WTC11 (cell line): ENCODE measurements at regions not wholly inside any gene's neighbourhood (a gene's known extent, or its start where the extent isn't known, plus 50 kb on each side); places are given as distances from the start of the nearest gene placed in this dataset.
"Not testable (repeated sequence)": the region's sequence is repeated elsewhere in the genome, so short reads cannot be mapped to it uniquely, and the experiment has no call there.

Experiments used
- ATAC-seq: fragments of 200-7000 bp; cut with Tn5 transposase; 2 replicates; pipeline ENCODE4 v1.10.0; 2021; ENCODE audit warnings: mild to moderate bottlenecking, moderate library complexity
- CTCF ChIA-PET: fragments of 300-600 bp; sonication (Branson Sonifier 250); formaldehyde crosslinking; loops from one replicate; lab custom pipeline; 2021; ENCODE audit warnings: antibody characterized with exemption; lab: Charles Lee
- POLR2A ChIA-PET: fragments of 350-600 bp; sonication (Branson Sonifier 250); formaldehyde crosslinking; loops from one replicate; lab custom pipeline; 2021; ENCODE audit warnings: antibody characterized with exemption; lab: Charles Lee
- DNase-seq: peaks from one replicate; pipeline ENCODE4 v3.0.0; 2021; ENCODE audit warnings: low spot score
- H3K27ac Mint-ChIP-seq: 2 replicates; pipeline ENCODE4 v1.8.0; 2021; ENCODE audit warnings: mixed read lengths
- H3K27me3 Mint-ChIP-seq: 2 replicates; pipeline ENCODE4 v1.8.0; 2021; ENCODE audit warnings: low read depth, mild to moderate bottlenecking, moderate library complexity, mixed read lengths
- H3K36me3 Mint-ChIP-seq: 2 replicates; pipeline ENCODE4 v1.8.0; 2021; ENCODE audit warnings: mixed read lengths
- H3K4me1 Mint-ChIP-seq: 2 replicates; pipeline ENCODE4 v1.8.0; 2022; ENCODE audit warnings: mixed read lengths
- H3K4me3 Mint-ChIP-seq: 2 replicates; pipeline ENCODE4 v1.8.0; 2021; ENCODE audit warnings: mild to moderate bottlenecking, moderate library complexity, mixed read lengths
- H3K9me3 Mint-ChIP-seq: 2 replicates; pipeline ENCODE4 v1.8.0; 2021; ENCODE audit warnings: mixed read lengths
- ATF1 ChIP-seq: sonication (generic); formaldehyde crosslinking; IDR thresholded peaks from 2 replicates; pipeline ENCODE4 v1.8.1; 2023; ENCODE audit warnings: mild to moderate bottlenecking, moderate library complexity, missing genetic modification reagents
- ATF6 ChIP-seq: sonication (generic); formaldehyde crosslinking; IDR thresholded peaks from 2 replicates; pipeline ENCODE4 v1.8.1; 2023; ENCODE audit warnings: mild to moderate bottlenecking, missing genetic modification reagents
- ELF4 ChIP-seq: sonication (generic); formaldehyde crosslinking; IDR thresholded peaks from 2 replicates; pipeline ENCODE4 v1.8.1; 2022; ENCODE audit warnings: low read depth, mild to moderate bottlenecking, moderate library complexity, missing genetic modification reagents
- EMX1 ChIP-seq: fragments of 250-450 bp; sonication (Bioruptor Pico); IDR thresholded peaks from 2 replicates; pipeline ENCODE4 v1.8.0; 2021; ENCODE audit warnings: mild to moderate bottlenecking
- ERG ChIP-seq: fragments of 250-450 bp; sonication (Bioruptor Pico); IDR thresholded peaks from 2 replicates; pipeline ENCODE4 v1.8.0; 2021; ENCODE audit warnings: mild to moderate bottlenecking
- ETV6 ChIP-seq: sonication (generic); formaldehyde crosslinking; IDR thresholded peaks from 2 replicates; pipeline ENCODE4 v1.8.1; 2022; ENCODE audit warnings: mild to moderate bottlenecking, missing genetic modification reagents
- FOXK1 ChIP-seq: sonication (generic); formaldehyde crosslinking; IDR thresholded peaks from 2 replicates; pipeline ENCODE4 v1.8.0; 2022; ENCODE audit warnings: mild to moderate bottlenecking, moderate library complexity, missing genetic modification reagents
- GTF2I ChIP-seq: fragments of 250-450 bp; sonication (Bioruptor Pico); conservative IDR thresholded peaks from 2 replicates; pipeline ENCODE4 v1.4.0; 2021; ENCODE audit warnings: mild to moderate bottlenecking
- HMGA2 ChIP-seq: fragments of 250-450 bp; sonication (Bioruptor Pico); IDR thresholded peaks from 2 replicates; pipeline ENCODE4 v1.4.0; 2021; ENCODE audit warnings: mild to moderate bottlenecking, moderate library complexity
- IRF2 ChIP-seq: sonication (generic); formaldehyde crosslinking; IDR thresholded peaks from 2 replicates; pipeline ENCODE4 v1.8.0; 2022; ENCODE audit warnings: low read depth, missing genetic modification reagents, borderline replicate concordance
- JAZF1 ChIP-seq: fragments of 250-450 bp; sonication (Bioruptor Pico); IDR thresholded peaks from 2 replicates; pipeline ENCODE4 v1.9.0; 2021; ENCODE audit warnings: moderate library complexity, mild to moderate bottlenecking, inconsistent platforms
- JUN ChIP-seq: sonication (generic); formaldehyde crosslinking; IDR thresholded peaks from 2 replicates; pipeline ENCODE4 v1.8.0; 2023; ENCODE audit warnings: mild to moderate bottlenecking, missing genetic modification reagents
- KAT7 ChIP-seq: sonication (generic); formaldehyde crosslinking; IDR thresholded peaks from 2 replicates; pipeline ENCODE4 v1.8.1; 2023; ENCODE audit warnings: missing genetic modification reagents, mild to moderate bottlenecking, borderline replicate concordance
- MYBL2 ChIP-seq: sonication (generic); formaldehyde crosslinking; IDR thresholded peaks from 2 replicates; pipeline ENCODE4 v1.8.1; 2023; ENCODE audit warnings: mild to moderate bottlenecking, moderate library complexity, missing genetic modification reagents
- PREB ChIP-seq: sonication (generic); formaldehyde crosslinking; IDR thresholded peaks from 2 replicates; pipeline ENCODE4 v1.8.1; 2022; ENCODE audit warnings: mild to moderate bottlenecking, missing genetic modification reagents, moderate library complexity, borderline replicate concordance
- ZNF232 ChIP-seq: sonication (generic); formaldehyde crosslinking; IDR thresholded peaks from 2 replicates; pipeline ENCODE4 v1.8.0; 2022; ENCODE audit warnings: mild to moderate bottlenecking, missing genetic modification reagents
- TF ChIP-seq, protein P1 (sequence below): sonication (generic); formaldehyde crosslinking; IDR thresholded peaks from 2 replicates; pipeline ENCODE4 v1.8.0; 2023; ENCODE audit warnings: mild to moderate bottlenecking, missing genetic modification reagents
- TF ChIP-seq, protein P2 (sequence below): sonication (generic); formaldehyde crosslinking; IDR thresholded peaks from 2 replicates; pipeline ENCODE4 v1.8.1; 2023; ENCODE audit warnings: mild to moderate bottlenecking, missing genetic modification reagents, moderate library complexity

- ChIA-PET CTCF (no interaction called here), POLR2A (no interaction called here)
- Mint-ChIP-seq H3K36me3 (peaks cover 2% of the 10 kb centered on the region), H3K9me3 (peaks cover 10% of the 10 kb centered on the region), H3K27me3 (no peaks in the 10 kb centered on the region), H3K4me1 (peaks cover 4% of the 10 kb centered on the region), H3K4me3 (no peak overlapping the region), H3K27ac (no peak overlapping the region)
- ATAC-seq (no peak), DNase-seq (no peak)
- TF ChIP-seq ATF1 (CRISPR knock-in tag): no peak
- TF ChIP-seq MYBL2: no peak
- no peak for TF ChIP-seq IRF2 (CRISPR knock-in tag)
Observed at GRCh38 chr10:121276046-121276445, 322.2 kb downstream of the FGFR2 start.

DNA sequence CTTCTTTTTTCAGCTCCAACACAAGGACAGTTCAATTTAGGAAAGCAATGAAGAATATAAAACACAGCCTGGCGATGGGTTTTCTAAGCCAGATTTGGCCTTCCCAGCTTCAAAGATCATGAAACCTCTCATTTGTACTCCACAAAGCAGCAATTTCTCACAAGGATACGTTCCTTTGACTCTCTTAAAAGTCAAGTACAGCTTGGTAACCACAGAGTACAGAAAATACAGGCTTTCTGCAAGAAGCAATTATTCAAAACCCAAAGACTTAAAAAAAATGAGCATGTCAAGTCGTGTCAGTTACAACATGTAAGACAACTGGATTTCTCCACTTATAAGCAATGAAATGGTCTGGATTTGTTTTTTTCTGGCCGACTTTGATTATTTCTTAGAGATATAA is 321.4 kb downstream of the FGFR2 start:
- H3K4me1 Mint-ChIP-seq: peaks cover 4% of the 10 kb centered on the region
- H3K9me3 Mint-ChIP-seq: peaks cover 10% of the 10 kb centered on the region
- ATAC-seq (no peak), DNase-seq (no peak)
- CTCF ChIA-PET: no interaction called here
- H3K27ac Mint-ChIP-seq: no peak overlapping the region
- POLR2A ChIA-PET: no interaction called here
- no peak for TF ChIP-seq JUN (CRISPR knock-in tag)
- TF ChIP-seq ETV6 (CRISPR knock-in tag): no peak
- no peak for TF ChIP-seq ATF6 (CRISPR knock-in tag)
- TF ChIP-seq, protein P1, sequence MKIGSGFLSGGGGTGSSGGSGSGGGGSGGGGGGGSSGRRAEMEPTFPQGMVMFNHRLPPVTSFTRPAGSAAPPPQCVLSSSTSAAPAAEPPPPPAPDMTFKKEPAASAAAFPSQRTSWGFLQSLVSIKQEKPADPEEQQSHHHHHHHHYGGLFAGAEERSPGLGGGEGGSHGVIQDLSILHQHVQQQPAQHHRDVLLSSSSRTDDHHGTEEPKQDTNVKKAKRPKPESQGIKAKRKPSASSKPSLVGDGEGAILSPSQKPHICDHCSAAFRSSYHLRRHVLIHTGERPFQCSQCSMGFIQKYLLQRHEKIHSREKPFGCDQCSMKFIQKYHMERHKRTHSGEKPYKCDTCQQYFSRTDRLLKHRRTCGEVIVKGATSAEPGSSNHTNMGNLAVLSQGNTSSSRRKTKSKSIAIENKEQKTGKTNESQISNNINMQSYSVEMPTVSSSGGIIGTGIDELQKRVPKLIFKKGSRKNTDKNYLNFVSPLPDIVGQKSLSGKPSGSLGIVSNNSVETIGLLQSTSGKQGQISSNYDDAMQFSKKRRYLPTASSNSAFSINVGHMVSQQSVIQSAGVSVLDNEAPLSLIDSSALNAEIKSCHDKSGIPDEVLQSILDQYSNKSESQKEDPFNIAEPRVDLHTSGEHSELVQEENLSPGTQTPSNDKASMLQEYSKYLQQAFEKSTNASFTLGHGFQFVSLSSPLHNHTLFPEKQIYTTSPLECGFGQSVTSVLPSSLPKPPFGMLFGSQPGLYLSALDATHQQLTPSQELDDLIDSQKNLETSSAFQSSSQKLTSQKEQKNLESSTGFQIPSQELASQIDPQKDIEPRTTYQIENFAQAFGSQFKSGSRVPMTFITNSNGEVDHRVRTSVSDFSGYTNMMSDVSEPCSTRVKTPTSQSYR (CRISPR knock-in tag): no peak
- no peak for TF ChIP-seq KAT7 (CRISPR knock-in tag)
- no peak for TF ChIP-seq JAZF1
- no peak for TF ChIP-seq EMX1
- TF ChIP-seq ERG (CRISPR knock-in tag): no peak
- TF ChIP-seq MYBL2: no peak
- TF ChIP-seq FOXK1: no peak
- TF ChIP-seq PREB: no peak
- no peak for TF ChIP-seq ZNF232 (CRISPR knock-in tag)
- TF ChIP-seq ELF4 (CRISPR knock-in tag): no peak
- TF ChIP-seq GTF2I (CRISPR knock-in tag): no peak
- TF ChIP-seq IRF2 (CRISPR knock-in tag): no peak
- TF ChIP-seq HMGA2: no peak
- TF ChIP-seq, protein P2, sequence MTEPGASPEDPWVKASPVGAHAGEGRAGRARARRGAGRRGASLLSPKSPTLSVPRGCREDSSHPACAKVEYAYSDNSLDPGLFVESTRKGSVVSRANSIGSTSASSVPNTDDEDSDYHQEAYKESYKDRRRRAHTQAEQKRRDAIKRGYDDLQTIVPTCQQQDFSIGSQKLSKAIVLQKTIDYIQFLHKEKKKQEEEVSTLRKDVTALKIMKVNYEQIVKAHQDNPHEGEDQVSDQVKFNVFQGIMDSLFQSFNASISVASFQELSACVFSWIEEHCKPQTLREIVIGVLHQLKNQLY (CRISPR knock-in tag): no peak
- H3K27me3 Mint-ChIP-seq: no peaks in the 10 kb centered on the region
- no peak overlapping the region for H3K4me3 Mint-ChIP-seq
- peaks cover 2% of the 10 kb centered on the region for H3K36me3 Mint-ChIP-seq

DNA sequence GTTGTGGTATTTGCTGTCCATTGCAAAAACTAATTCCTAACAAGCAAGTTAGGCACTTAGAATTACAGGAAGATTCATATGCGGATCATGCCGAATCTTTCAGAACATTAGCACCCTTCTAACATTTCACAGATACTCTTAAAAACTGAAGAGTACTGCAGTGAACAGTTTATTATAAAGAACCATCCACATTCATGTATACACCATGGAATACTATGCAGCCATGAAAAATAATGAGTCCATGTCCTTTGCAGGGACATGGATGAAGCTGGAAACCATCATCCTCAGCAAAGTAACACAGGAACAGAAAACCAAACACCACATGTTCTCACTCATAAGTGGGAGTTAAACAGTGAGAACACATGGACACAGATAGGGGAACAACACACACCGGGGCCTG is 319.9 kb downstream of the FGFR2 start:
- ATAC-seq, H3K27me3 Mint-ChIP-seq, CTCF ChIA-PET, H3K27ac Mint-ChIP-seq, H3K4me1 Mint-ChIP-seq, H3K36me3 Mint-ChIP-seq, H3K4me3 Mint-ChIP-seq, POLR2A ChIA-PET, DNase-seq: not testable (repeated sequence)
- peaks cover 10% of the 10 kb centered on the region for H3K9me3 Mint-ChIP-seq
